H9 (cell line): ENCODE measurements at regions not wholly inside any gene's neighbourhood (a gene's known extent, or its start where the extent isn't known, plus 50 kb on each side); places are given as distances from the start of the nearest gene placed in this dataset.

Source experiments
- DNase-seq: peaks from one replicate; pipeline ENCODE4 v3.0.0-alpha.2; 2017
- H2AFZ ChIP-seq: one replicate; pipeline ENCODE4 v1.6.1; 2013; ENCODE audit warnings: mild to moderate bottlenecking, low read length, control low read depth, moderate library complexity
- H2AK5ac ChIP-seq: 2 replicates; pipeline ENCODE4 v1.6.1; 2013; ENCODE audit warnings: low read length, control low read depth, mixed read lengths; ENCODE audit not compliant: insufficient read length
- H2BK120ac ChIP-seq: one replicate; pipeline ENCODE4 v1.6.1; 2013; ENCODE audit warnings: low read depth, mild to moderate bottlenecking, low read length, control low read depth, inconsistent platforms; ENCODE audit not compliant: poor library complexity, severe bottlenecking
- H2BK12ac ChIP-seq: 2 replicates; pipeline ENCODE4 v1.6.1; 2013; ENCODE audit warnings: low read length, control low read depth, mixed read lengths, low read depth; ENCODE audit not compliant: insufficient read length
- H2BK15ac ChIP-seq: 2 replicates; pipeline ENCODE4 v1.6.1; 2013; ENCODE audit warnings: low read depth, low read length, control low read depth
- H2BK20ac ChIP-seq: one replicate; pipeline ENCODE4 v1.6.1; 2013; ENCODE audit warnings: low read depth, mild to moderate bottlenecking, low read length, control low read depth, inconsistent platforms; ENCODE audit not compliant: poor library complexity, severe bottlenecking
- H2BK5ac ChIP-seq: 2 replicates; pipeline ENCODE4 v1.6.1; 2013; ENCODE audit warnings: low read length, control low read depth, mixed read lengths; ENCODE audit not compliant: insufficient read length
- H3K14ac ChIP-seq: 2 replicates; pipeline ENCODE4 v1.6.1; 2013; ENCODE audit warnings: low read length, control low read depth; ENCODE audit not compliant: insufficient read depth
- H3K18ac ChIP-seq: 2 replicates; pipeline ENCODE4 v1.6.1; 2013; ENCODE audit warnings: low read depth, mild to moderate bottlenecking, mixed read lengths, low read length, control low read depth; ENCODE audit not compliant: insufficient read length
- H3K23ac ChIP-seq: 2 replicates; pipeline ENCODE4 v1.6.1; 2013; ENCODE audit warnings: low read length, control low read depth, mixed read lengths, low read depth; ENCODE audit not compliant: insufficient read length
- H3K23me2 ChIP-seq: 2 replicates; pipeline ENCODE4 v1.6.1; 2013; ENCODE audit warnings: low read depth, mild to moderate bottlenecking, mixed read lengths, low read length, control low read depth; ENCODE audit not compliant: insufficient read length, poor library complexity, severe bottlenecking
- H3K27ac ChIP-seq: 2 replicates; pipeline ENCODE4 v1.5.1; 2013; ENCODE audit warnings: low read length, control low read depth, mixed read lengths, low read depth; ENCODE audit not compliant: insufficient read length
- H3K27me3 ChIP-seq: 2 replicates; pipeline ENCODE4 v1.6.1; 2013; ENCODE audit warnings: low read length, control low read depth, inconsistent platforms; ENCODE audit not compliant: insufficient read depth
- H3K4ac ChIP-seq: 2 replicates; pipeline ENCODE4 v1.6.1; 2013; ENCODE audit warnings: low read depth, mild to moderate bottlenecking, control low read depth, inconsistent platforms, low read length, moderate library complexity
- H3K4me1 ChIP-seq: 2 replicates; pipeline ENCODE4 v1.6.1; 2013; ENCODE audit warnings: low read length, control low read depth, inconsistent platforms; ENCODE audit not compliant: insufficient read depth
- H3K4me2 ChIP-seq: 2 replicates; pipeline ENCODE4 v1.6.1; 2013; ENCODE audit warnings: low read length, control low read depth, mixed read lengths; ENCODE audit not compliant: insufficient read length, insufficient read depth
- H3K56ac ChIP-seq: 2 replicates; pipeline ENCODE4 v1.6.1; 2013; ENCODE audit warnings: low read depth, mild to moderate bottlenecking, mixed read lengths, low read length, control low read depth; ENCODE audit not compliant: insufficient read length
- H3K79me1 ChIP-seq: 2 replicates; pipeline ENCODE4 v1.6.1; 2013; ENCODE audit warnings: low read depth, mild to moderate bottlenecking, moderate library complexity, low read length, control low read depth, inconsistent platforms; ENCODE audit not compliant: insufficient read depth, poor library complexity, severe bottlenecking
- H3K79me2 ChIP-seq: 2 replicates; pipeline ENCODE4 v1.6.1; 2013; ENCODE audit warnings: low read length, control low read depth, inconsistent platforms; ENCODE audit not compliant: insufficient read depth
- H3K9ac ChIP-seq: 2 replicates; pipeline ENCODE4 v1.6.1; 2013; ENCODE audit warnings: low read length, control low read depth, mixed read lengths; ENCODE audit not compliant: insufficient read length; ENCODE audit errors: extremely low read depth
- H3K9me3 ChIP-seq: one replicate; pipeline ENCODE4 v1.6.1; 2013; ENCODE audit warnings: low read depth, low read length, inconsistent platforms; ENCODE audit not compliant: control insufficient read depth
- H3T11ph ChIP-seq: one replicate; pipeline ENCODE4 v1.6.1; 2013; ENCODE audit warnings: mild to moderate bottlenecking, low read length, control low read depth, inconsistent platforms
- H4K20me1 ChIP-seq: one replicate; pipeline ENCODE4 v1.6.1; 2013; ENCODE audit not compliant: control insufficient read depth, insufficient read length, insufficient read depth
- H4K5ac ChIP-seq: 2 replicates; pipeline ENCODE4 v1.6.1; 2013; ENCODE audit warnings: low read depth, mild to moderate bottlenecking, mixed read lengths, low read length, control low read depth; ENCODE audit not compliant: insufficient read length
- H4K8ac ChIP-seq: replicated peaks from 2 replicates; pipeline ENCODE4 v1.6.1; 2013; ENCODE audit warnings: low read length, control low read depth, mixed read lengths, low read depth; ENCODE audit not compliant: insufficient read length
- H4K91ac ChIP-seq: 2 replicates; pipeline ENCODE4 v1.6.1; 2013; ENCODE audit warnings: low read depth, mild to moderate bottlenecking, moderate library complexity, mixed read lengths, low read length, control low read depth; ENCODE audit not compliant: insufficient read length
- H3K27ac Mint-ChIP-seq, 3 experiments: 2 replicates in 2 of 3; 3 replicates in 1 of 3; pipeline ENCODE4 v1.8.0; 2020 to 2021; ENCODE audit warnings: mixed read lengths in 3 of 3, mild to moderate bottlenecking in 1 of 3, moderate library complexity in 1 of 3
- H3K27me3 Mint-ChIP-seq: 2 replicates; pipeline ENCODE4 v1.8.0; 2021; ENCODE audit warnings: low read depth, mild to moderate bottlenecking, moderate library complexity, mixed read lengths
- H3K36me3 Mint-ChIP-seq, 3 experiments: 2 replicates in 2 of 3; 3 replicates in 1 of 3; pipeline ENCODE4 v1.8.0; 2020 to 2021; ENCODE audit warnings: low read depth in 3 of 3, mixed read lengths in 3 of 3; ENCODE audit not compliant: insufficient read depth in 1 of 3
- H3K4me1 Mint-ChIP-seq, 2 experiments: 2 replicates each; pipeline ENCODE4 v1.8.0; 2020; ENCODE audit warnings: mixed read lengths in 2 of 2
- H3K4me3 Mint-ChIP-seq, 2 experiments: 2 replicates in 1 of 2; 3 replicates in 1 of 2; pipeline ENCODE4 v1.8.0; 2020 to 2021; ENCODE audit warnings: mild to moderate bottlenecking in 2 of 2, mixed read lengths in 2 of 2, moderate library complexity in 1 of 2
- H3K9me3 Mint-ChIP-seq, 2 experiments: 2 replicates in 1 of 2; 3 replicates in 1 of 2; pipeline ENCODE4 v1.8.0; 2020; ENCODE audit warnings: mild to moderate bottlenecking in 2 of 2, mixed read lengths in 2 of 2, moderate library complexity in 1 of 2
- WGBS: extraction: QIAGEN DNeasy Blood & Tissue Kit; methylation state at CpG from one replicate; pipeline ENCODE4 v1.1.7; 2013; ENCODE audit warnings: missing lambda C conversion rate, low lambda C conversion rate, mixed read lengths; ENCODE audit not compliant: insufficient read length; ENCODE audit errors: extremely low coverage; 5-methylcytosine and 5-hydroxymethylcytosine counted together
- TF ChIP-seq, protein P1 (sequence below): fragments of 200-600 bp; sonication (generic); conservative IDR thresholded peaks from 3 replicates; pipeline ENCODE4 v1.8.0; 2021; ENCODE audit warnings: antibody characterized with exemption, mild to moderate bottlenecking

DNA sequence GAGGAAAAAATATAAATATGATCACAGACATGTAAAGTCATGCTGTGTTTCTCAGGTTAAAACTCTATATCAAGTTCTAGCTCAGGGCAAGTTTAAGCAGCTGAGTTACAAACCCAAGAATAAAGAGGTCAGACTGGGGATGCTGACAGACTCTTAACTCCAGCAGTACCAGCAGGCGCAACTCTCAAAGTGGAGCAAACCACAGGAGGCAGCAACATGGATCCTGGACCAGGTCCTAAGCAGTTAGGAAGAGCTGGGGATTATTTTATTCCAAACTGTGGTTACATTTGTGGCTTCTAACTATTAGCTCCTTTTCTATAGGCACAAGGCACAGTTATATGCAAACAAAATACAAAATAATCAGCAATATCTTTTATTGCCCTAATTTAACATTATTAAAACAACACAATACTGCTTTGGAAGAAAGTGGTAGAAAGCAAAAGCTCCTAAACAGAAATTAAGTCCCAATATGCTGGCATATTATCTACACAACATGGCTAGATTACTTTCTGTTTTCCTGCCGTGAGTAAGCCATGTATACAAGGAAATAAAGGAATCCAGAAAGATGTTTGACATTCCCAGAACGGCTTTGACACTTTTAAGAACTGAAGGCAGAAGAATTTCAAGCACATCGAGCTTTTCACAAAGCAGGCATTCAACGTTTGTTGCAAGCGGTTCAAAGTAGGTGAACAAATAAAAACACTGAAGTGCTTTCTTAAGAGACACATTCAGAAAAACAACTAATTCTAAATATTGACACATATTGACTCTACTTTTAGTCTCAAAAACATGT, 378.8 kb upstream of the ZNF608 start:
- Histone ChIP-seq H3K18ac (no peak overlapping the region), H4K20me1 (no peaks in the 10 kb centered on the region), H2BK12ac (no peak overlapping the region), H3K14ac (no peak overlapping the region), H3K27me3 (no peaks in the 10 kb centered on the region), H3K23ac (no peak overlapping the region), H3K79me1 (no peaks in the 10 kb centered on the region), H2BK5ac (no peak overlapping the region), H3K4ac (no peak overlapping the region), H3K79me2 (no peaks in the 10 kb centered on the region), H3K4me1 (no peaks in the 10 kb centered on the region; the same call in 1 of the 2 replicates), H3K27ac (no peak overlapping the region), H3K9ac (no peak overlapping the region), H3K4me2 (no peak overlapping the region), H4K91ac (no peak overlapping the region), H4K5ac (no peak overlapping the region), H3K23me2 (no peaks in the 10 kb centered on the region), H3K56ac (no peak overlapping the region), H3K9me3 (no peaks in the 10 kb centered on the region), H3T11ph (no peak overlapping the region), H2BK120ac (no peak overlapping the region), H2AFZ (no peak overlapping the region), H2BK15ac (no peak overlapping the region), H2AK5ac (no peak overlapping the region), H4K8ac (no peak overlapping the region), H2BK20ac (no peak overlapping the region)
- H3K4me1 Mint-ChIP-seq = peaks cover 4% of the 10 kb centered on the region in 2 experiments
- 0 out of 7 replicates have a peak, but pooled peaks cover 0 to 4% (median 0%) of the 10 kb centered on the region in 3 experiments for H3K36me3 Mint-ChIP-seq
- no peak for DNase-seq
- no CpG with 5 or more reads among the region's 6 CpGs for WGBS
- no peak overlapping the region for H3K4me3 Mint-ChIP-seq
- TF ChIP-seq, protein P1, sequence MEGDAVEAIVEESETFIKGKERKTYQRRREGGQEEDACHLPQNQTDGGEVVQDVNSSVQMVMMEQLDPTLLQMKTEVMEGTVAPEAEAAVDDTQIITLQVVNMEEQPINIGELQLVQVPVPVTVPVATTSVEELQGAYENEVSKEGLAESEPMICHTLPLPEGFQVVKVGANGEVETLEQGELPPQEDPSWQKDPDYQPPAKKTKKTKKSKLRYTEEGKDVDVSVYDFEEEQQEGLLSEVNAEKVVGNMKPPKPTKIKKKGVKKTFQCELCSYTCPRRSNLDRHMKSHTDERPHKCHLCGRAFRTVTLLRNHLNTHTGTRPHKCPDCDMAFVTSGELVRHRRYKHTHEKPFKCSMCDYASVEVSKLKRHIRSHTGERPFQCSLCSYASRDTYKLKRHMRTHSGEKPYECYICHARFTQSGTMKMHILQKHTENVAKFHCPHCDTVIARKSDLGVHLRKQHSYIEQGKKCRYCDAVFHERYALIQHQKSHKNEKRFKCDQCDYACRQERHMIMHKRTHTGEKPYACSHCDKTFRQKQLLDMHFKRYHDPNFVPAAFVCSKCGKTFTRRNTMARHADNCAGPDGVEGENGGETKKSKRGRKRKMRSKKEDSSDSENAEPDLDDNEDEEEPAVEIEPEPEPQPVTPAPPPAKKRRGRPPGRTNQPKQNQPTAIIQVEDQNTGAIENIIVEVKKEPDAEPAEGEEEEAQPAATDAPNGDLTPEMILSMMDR = no peak
- H3K27me3 Mint-ChIP-seq = no peaks in the 10 kb centered on the region
- H3K27ac Mint-ChIP-seq = no peak overlapping the region
- H3K9me3 Mint-ChIP-seq = no peaks in the 10 kb centered on the region
